ENCODE measurements at regions not wholly inside any gene's neighbourhood (a gene's known extent, or its start where the extent isn't known, plus 50 kb on each side); places are given as distances from the start of the nearest gene placed in this dataset.

GRCh38 chrX:20363275-20363674 is 96.6 kb upstream of the RPS6KA3 start:
- H3K36me3 Mint-ChIP-seq (ENCODE audit: low read depth, unreplicated experiment) = no peaks in the 10 kb centered on the region
- no peaks in the 10 kb centered on the region for H3K9me3 Mint-ChIP-seq (ENCODE audit: unreplicated experiment)
- H3K9ac ChIP-seq (ENCODE audit: low read length) = peak overlapping the region; percentile 67
- H3K27ac Mint-ChIP-seq (ENCODE audit: unreplicated experiment) = peak overlapping the region; percentile 86
- peak overlapping the region; percentile 80 for H3K4me2 ChIP-seq (ENCODE audit: low read length)
- no peak overlapping the region for H3K4me3 Mint-ChIP-seq (ENCODE audit: unreplicated experiment)
- H3K4me1 ChIP-seq (ENCODE audit: insufficient read depth, low read length) = peaks cover 20% of the 10 kb centered on the region
- DNase-seq (ENCODE audit: low read depth) (no peak), FAIRE-seq (no peak)
- H2AFZ ChIP-seq (ENCODE audit: low read depth, low read length) = no peak overlapping the region
- H3K27me3 Mint-ChIP-seq (ENCODE audit: low read depth, unreplicated experiment) = no peaks in the 10 kb centered on the region
- H3K4me1 Mint-ChIP-seq (ENCODE audit: low read depth, unreplicated experiment) = peaks cover 14% of the 10 kb centered on the region
- H3K27me3 ChIP-seq (ENCODE audit: insufficient read depth, low read length) = no peaks in the 10 kb centered on the region
- no peaks in the 10 kb centered on the region for H3K9me3 ChIP-seq (ENCODE audit: insufficient read depth, low read depth, low read length)
- H3K4me3 ChIP-seq (ENCODE audit: insufficient read depth, low read depth, low read length) = no peak overlapping the region
- no peaks in the 10 kb centered on the region for H3K36me3 ChIP-seq (ENCODE audit: insufficient read depth, low read length)
- TF ChIP-seq CTCF (IDR thresholded peaks at IDR 0.05; ENCODE audit: insufficient read depth, low read depth, low read length) (no peak), EZH2 (IDR thresholded peaks at IDR 0.05; ENCODE audit: insufficient read depth, low read length) (no peak)
- peak overlapping the region; percentile 70 for H3K27ac ChIP-seq (ENCODE audit: low read depth, low read length)
- no peaks in the 10 kb centered on the region for H4K20me1 ChIP-seq (ENCODE audit: insufficient read depth, low read length)
- H3K79me2 ChIP-seq (ENCODE audit: insufficient read depth, low read length) = no peaks in the 10 kb centered on the region

- peak overlapping the region; percentile 67 for H3K9ac ChIP-seq (ENCODE audit: low read length)
- no peaks in the 10 kb centered on the region for H3K27me3 ChIP-seq (ENCODE audit: insufficient read depth, low read length)
- H3K36me3 Mint-ChIP-seq (ENCODE audit: low read depth, unreplicated experiment) = no peaks in the 10 kb centered on the region
- H3K27me3 Mint-ChIP-seq (ENCODE audit: low read depth, unreplicated experiment) = no peaks in the 10 kb centered on the region
- peak overlapping the region; percentile 5 for H3K4me3 ChIP-seq (ENCODE audit: insufficient read depth, low read depth, low read length)
- H4K20me1 ChIP-seq (ENCODE audit: insufficient read depth, low read length) = no peaks in the 10 kb centered on the region
- TF ChIP-seq CTCF (IDR thresholded peaks at IDR 0.05; ENCODE audit: insufficient read depth, low read depth, low read length) (no peak), EZH2 (IDR thresholded peaks at IDR 0.05; ENCODE audit: insufficient read depth, low read length) (no peak)
- H3K9me3 Mint-ChIP-seq (ENCODE audit: unreplicated experiment) = no peaks in the 10 kb centered on the region
- H3K4me1 Mint-ChIP-seq (ENCODE audit: low read depth, unreplicated experiment) = peaks cover 14% of the 10 kb centered on the region
- no peaks in the 10 kb centered on the region for H3K36me3 ChIP-seq (ENCODE audit: insufficient read depth, low read length)
- H3K9me3 ChIP-seq (ENCODE audit: insufficient read depth, low read depth, low read length) = no peaks in the 10 kb centered on the region
- H3K27ac Mint-ChIP-seq (ENCODE audit: unreplicated experiment) = peak overlapping the region; percentile 86
- H3K79me2 ChIP-seq (ENCODE audit: insufficient read depth, low read length) = no peaks in the 10 kb centered on the region
- FAIRE-seq (peak; percentile 86), DNase-seq (ENCODE audit: low read depth) (peak; percentile 65)
- H3K4me1 ChIP-seq (ENCODE audit: insufficient read depth, low read length) = peaks cover 20% of the 10 kb centered on the region
- peak overlapping the region; percentile 70 for H3K27ac ChIP-seq (ENCODE audit: low read depth, low read length)
- H2AFZ ChIP-seq (ENCODE audit: low read depth, low read length) = peak overlapping the region; percentile 80
- H3K4me2 ChIP-seq (ENCODE audit: low read length) = peak overlapping the region; percentile 80
- no peak overlapping the region for H3K4me3 Mint-ChIP-seq (ENCODE audit: unreplicated experiment)
These were observed 95.9 kb upstream of the RPS6KA3 start for GRCh38 chrX:20362268-20363267.

GRCh38 chrX:20361890-20362262 is 95.2 kb upstream of the RPS6KA3 start:
- DNase-seq (ENCODE audit: low read depth) = peak; percentile 80
- H3K79me2 ChIP-seq (ENCODE audit: insufficient read depth, low read length) = no peaks in the 10 kb centered on the region
- H3K27me3 ChIP-seq (ENCODE audit: insufficient read depth, low read length) = no peaks in the 10 kb centered on the region
- no peak for FAIRE-seq
- H3K27me3 Mint-ChIP-seq (ENCODE audit: low read depth, unreplicated experiment) = no peaks in the 10 kb centered on the region
- no peaks in the 10 kb centered on the region for H3K9me3 Mint-ChIP-seq (ENCODE audit: unreplicated experiment)
- no peaks in the 10 kb centered on the region for H3K9me3 ChIP-seq (ENCODE audit: insufficient read depth, low read depth, low read length)
- no peak overlapping the region for H3K4me3 Mint-ChIP-seq (ENCODE audit: unreplicated experiment)
- peaks cover 14% of the 10 kb centered on the region for H3K4me1 Mint-ChIP-seq (ENCODE audit: low read depth, unreplicated experiment)
- H4K20me1 ChIP-seq (ENCODE audit: insufficient read depth, low read length) = no peaks in the 10 kb centered on the region
- no peaks in the 10 kb centered on the region for H3K36me3 Mint-ChIP-seq (ENCODE audit: low read depth, unreplicated experiment)
- H3K9ac ChIP-seq (ENCODE audit: low read length) = peak overlapping the region; percentile 67
- H3K4me2 ChIP-seq (ENCODE audit: low read length) = peak overlapping the region; percentile 80
- no peak overlapping the region for H2AFZ ChIP-seq (ENCODE audit: low read depth, low read length)
- no peak overlapping the region for H3K4me3 ChIP-seq (ENCODE audit: insufficient read depth, low read depth, low read length)
- TF ChIP-seq CTCF (IDR thresholded peaks at IDR 0.05; ENCODE audit: insufficient read depth, low read depth, low read length) (no peak), EZH2 (IDR thresholded peaks at IDR 0.05; ENCODE audit: insufficient read depth, low read length) (no peak)
- H3K4me1 ChIP-seq (ENCODE audit: insufficient read depth, low read length) = peaks cover 20% of the 10 kb centered on the region
- peak overlapping the region; percentile 86 for H3K27ac Mint-ChIP-seq (ENCODE audit: unreplicated experiment)
- H3K27ac ChIP-seq (ENCODE audit: low read depth, low read length) = peak overlapping the region; percentile 70
- H3K36me3 ChIP-seq (ENCODE audit: insufficient read depth, low read length) = no peaks in the 10 kb centered on the region

All from astrocyte (in vitro differentiated cells and primary cell).